Spleen (tissue), 7 donors: ENCODE measurements at regions not wholly inside any gene's neighbourhood (a gene's known extent, or its start where the extent isn't known, plus 50 kb on each side); places are given as distances from the start of the nearest gene placed in this dataset.

ENCODE experiments used
- CTCF ChIP-seq, 11 experiments: fragments of 200-600 bp in 7 of 11; fragments of 450-650 bp in 4 of 11; sonication (generic) in 4 of 11; IDR thresholded peaks in 8 of 11; conservative IDR thresholded peaks in 3 of 11; 1 replicate in 7 of 11; 2 replicates in 4 of 11; pipeline versions ENCODE4 v1.4.0 to v1.8.0; 2016 to 2021; ENCODE audit warnings: antibody characterized with exemption in 11 of 11, inconsistent platforms in 4 of 11, mild to moderate bottlenecking in 1 of 11
- POLR2AphosphoS5 ChIP-seq, 3 donors: sonication (generic); formaldehyde crosslinking; IDR thresholded peaks; one replicate each; pipeline ENCODE4 v1.5.1; 2017; ENCODE audit warnings: antibody characterized with exemption in 3 of 3
- donor health status: DM: no; HTN: no; CAD: no; lungs with moderate emphysema.
- donor health status: DM: no; HTN: no; CAD: no.
- donor health status: DM: no; HTN: no; CAD: no.

- TF ChIP-seq POLR2AphosphoS5 (IDR thresholded peaks at IDR 0.05): no peak
- TF ChIP-seq CTCF (IDR thresholded peaks at IDR 0.05 in 8 of 11, conservative IDR thresholded peaks at IDR 0.05 in 3 of 11): no peak
Measured at GRCh38 chr4:41865981-41866798, 69.0 kb upstream of the TMEM33 start.
